GM21367 (cell line): ENCODE measurements at regions not wholly inside any gene's neighbourhood (a gene's known extent, or its start where the extent isn't known, plus 50 kb on each side); places are given as distances from the start of the nearest gene placed in this dataset.
"Not testable (repeated sequence)": the region's sequence is repeated elsewhere in the genome, so short reads cannot be mapped to it uniquely, and the experiment has no call there.

Experiments
- ATAC-seq: cut with Tn5 transposase; IDR thresholded peaks from one replicate; pipeline ENCODE4 v1.9.1; 2021; ENCODE audit not compliant: unreplicated experiment

DNA sequence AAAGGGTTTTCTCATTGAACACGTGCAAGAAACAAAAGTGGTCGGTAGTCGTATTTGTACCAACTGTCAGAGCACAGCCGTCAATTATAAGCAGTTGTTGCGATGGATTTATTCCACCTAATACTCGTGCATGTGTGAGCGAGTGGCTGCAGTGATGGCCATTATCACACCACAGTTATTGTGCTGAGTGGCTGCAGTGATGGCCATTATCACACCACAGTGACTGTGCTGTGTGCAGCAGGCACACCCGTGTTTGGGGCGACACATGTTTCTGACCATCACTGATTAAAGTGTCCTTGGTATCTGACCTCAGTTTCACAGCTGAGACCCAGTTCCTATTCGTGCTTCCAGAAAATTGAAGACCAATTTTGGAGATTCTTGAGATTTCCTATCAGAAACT is 142.9 kb upstream of the PFKP start:
- ATAC-seq, result no peak

DNA sequence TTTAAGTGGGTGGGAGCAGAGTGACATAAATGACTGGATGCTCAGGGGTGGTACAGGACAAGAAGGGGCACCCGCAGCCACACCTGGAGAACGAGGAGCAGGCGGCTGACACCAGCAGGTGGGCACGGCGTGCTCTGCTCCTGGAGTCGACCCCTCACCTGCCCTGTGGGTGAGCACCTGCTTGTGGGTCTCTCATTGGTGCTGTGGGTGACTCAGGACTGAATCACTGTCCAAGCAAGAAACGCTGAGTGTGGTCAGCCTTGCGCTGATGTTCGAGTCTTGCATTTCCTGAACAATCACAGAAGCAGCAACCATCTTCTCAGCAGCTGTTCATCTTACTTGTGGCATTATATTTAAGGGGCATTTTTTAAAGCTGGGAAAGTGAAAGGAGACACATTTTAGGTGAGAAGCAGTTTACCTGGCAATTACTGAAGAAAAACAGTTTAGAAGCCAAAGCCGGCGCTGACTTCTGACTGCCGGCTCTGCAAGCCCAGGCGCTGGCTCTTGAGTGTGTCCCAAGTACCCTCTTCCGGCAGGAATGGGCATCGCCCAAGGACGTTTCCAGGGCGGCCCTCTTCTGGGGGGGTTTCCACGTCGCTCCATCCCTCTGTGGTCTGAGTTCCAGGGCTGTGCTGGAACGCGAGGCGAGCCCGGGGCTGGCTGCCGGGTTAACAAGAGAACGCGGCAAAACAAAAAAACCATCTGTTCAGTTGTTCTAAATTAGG is 145.2 kb upstream of the PFKP start:
- ATAC-seq, result no peak

DNA sequence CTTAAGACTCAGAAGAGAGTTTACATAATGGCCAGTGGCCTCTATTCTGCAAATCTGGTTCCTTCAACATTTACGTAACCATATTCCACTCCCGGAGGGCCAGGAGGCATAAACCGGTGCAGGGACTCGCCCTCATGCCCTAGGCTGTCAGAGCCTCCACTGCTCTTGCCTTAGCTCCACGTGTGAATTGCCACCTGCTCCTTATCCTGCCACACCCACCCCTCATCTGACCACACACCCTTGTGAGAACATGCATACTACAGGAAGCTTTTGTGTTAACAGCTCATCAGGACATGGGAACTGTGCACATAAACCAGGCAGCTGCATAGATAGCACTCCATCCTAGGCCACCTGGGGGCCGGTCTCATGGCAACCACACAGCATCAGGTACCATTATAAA is 146.7 kb upstream of the PFKP start:
- no peak for ATAC-seq

DNA sequence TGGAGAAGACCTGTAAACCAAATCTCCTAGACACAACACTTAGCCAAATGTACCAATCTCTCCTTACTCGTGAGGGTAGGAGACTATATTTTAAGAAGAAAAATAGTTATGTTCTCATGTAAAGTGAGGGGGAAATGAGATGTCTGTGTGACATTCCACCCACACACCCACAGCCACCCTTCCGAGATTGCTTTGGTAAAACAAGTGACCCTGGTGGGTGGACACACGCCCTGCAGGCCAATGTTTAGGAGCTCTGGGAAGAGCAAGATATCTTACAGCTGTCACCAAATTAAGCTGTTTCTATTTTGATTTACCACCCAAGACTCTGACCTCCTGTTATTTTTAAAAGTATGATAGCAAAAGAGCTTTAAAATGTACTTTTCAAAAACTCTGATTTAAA is 147.2 kb upstream of the PFKP start:
- ATAC-seq, result no peak

DNA sequence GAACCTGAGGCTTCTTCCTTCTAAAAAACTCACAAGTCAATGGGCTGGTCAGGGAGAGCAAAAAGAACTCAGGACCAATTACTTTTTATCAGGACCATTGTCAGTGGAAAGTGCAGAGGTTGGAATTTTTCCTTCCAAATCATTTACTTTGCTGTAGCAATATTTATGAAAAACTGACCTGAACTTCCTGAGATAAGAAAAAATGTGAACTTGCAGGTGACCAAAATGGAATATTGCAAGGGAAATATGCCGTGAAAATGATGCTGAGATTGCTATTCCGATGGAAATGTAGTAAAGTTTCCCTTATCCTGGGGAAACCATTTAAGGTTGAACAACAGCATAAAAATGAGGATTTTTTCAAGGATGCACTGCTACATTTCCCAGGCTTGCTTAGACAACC is 148.3 kb upstream of the PFKP start:
- no peak for ATAC-seq

DNA sequence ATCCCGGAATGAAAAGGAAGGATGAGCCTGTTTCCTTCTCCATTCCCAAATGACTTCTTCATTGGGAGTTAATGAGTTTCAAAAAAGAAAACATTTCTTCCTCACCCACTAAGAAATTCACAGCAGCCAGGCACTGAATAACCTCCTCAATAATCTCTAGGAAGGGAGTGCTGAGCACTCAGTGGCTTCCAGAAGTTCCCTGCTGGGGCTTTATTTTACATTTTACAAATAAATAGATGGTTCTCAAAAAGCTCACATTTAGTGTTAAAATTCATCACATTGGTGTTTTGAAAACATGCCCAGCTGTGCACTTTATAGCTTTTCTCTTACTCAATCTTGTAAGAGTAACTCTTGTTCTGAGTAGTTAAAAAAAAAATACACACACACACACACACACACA is 148.9 kb upstream of the PFKP start:
- no peak for ATAC-seq

DNA sequence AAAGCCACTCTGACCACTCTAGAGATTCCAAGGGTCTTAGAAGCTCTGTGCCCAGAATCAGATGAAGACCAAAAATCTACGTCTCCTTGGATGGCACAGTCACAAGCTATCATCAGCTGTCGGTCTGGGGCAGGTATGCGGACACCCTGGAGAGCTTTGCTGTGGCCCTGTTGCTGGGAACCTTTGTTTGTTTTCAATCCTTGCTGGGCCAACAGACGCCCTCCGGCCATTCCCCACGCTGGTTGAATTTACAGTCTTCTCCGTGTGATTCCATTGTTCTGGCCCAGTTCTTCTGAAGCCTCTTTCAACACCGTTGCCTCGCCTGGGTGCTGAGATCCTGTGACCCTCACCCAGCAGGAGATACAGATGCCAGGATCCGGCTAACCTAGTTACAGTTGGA is 149.4 kb upstream of the PFKP start:
- no peak for ATAC-seq

DNA sequence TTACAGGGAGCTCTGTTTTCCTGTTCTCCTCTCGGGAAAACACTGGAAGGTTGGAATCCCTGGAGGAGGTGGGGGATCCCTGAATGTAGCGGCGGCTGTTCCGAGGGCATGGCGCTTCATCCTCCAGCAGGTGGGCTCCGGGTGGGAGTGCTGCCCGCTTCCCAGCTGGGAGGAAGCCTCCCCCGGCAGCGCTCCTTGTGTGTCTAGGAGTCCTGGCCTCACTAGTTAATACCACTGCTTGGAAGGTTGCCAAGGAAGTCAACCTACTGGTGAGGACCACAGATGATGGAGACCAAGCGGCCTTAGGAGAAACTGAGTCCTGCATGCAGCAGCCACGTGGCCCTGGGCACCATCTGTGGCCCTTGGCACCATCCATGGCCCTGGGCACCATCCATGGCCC is 151.9 kb upstream of the PFKP start:
- no peak for ATAC-seq

DNA sequence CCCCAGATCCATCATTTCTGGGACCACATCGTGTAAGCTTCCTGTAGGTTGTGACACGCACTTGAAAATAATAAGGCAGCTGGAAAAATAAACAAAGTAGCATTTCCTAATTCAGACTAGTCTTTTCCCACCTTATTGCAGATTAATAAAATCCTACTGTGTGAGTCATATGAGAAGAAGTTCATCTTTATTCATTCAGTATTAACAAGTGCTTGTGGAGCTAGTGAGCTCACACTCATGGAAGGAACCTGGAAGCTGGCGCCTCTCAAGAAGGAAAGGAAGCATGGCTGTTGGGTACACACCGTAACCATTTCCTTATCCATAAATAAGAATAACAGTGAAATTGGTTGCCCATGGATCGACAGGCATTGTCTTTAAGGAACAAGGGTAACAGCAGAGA is 152.6 kb upstream of the PFKP start:
- ATAC-seq, result no peak

DNA sequence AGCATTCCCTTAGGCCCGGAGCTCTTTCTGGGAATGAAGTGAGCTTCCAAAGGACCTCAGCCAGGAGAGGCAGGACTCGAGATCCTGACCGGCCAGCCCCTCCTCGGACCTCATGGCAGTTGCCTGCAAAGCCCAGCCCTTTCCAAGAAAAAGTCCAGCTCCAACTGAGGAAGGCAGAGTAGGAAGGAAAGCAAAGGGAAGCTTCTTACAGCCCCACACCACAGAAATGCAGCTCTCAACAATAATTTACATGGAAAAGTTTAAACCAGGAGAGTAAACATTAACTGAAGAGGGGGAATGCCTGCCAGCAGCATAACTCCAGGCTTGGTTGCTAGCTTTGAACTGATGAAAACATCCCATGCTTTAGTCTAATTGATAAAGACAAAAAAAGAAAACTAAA is 153.9 kb upstream of the PFKP start:
- ATAC-seq, result no peak

DNA sequence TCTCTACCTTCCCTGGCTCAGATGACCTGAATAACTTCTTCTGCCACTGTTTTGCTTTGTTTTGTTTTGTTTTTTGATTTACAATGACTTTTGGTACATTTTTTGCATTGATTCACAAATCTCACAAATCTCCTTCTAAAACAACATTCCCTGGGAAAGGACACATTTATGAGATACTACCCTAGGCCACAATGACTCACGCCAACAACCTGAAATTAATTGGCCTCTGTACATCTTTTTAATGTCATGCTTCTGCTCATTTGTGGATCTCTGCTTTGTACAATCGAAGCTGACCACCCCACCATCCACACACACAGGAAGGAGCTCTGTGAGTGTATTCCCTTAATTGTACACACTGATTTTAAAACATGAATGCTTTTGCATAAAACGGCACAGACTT is 156.7 kb upstream of the PFKP start:
- ATAC-seq, result no peak

DNA sequence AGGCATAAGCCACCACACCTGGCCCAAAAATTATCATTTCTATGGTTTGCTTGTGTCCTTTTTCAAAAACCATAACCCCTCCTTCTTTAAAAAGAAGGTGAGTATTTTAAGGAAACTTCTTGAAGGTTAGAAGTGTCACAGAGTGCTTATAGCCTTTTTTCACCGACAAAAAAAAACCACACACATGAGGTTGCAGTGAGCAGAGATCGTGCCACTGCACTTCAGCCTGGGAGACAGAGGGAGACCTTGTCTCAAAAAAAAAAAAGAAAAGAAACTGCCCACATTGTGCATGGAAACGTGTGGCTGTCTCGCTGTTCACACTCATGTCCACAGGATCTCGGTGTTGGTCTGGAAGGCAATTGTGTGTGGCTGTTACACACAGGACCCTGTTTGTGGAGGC is 157.4 kb upstream of the PFKP start:
- ATAC-seq, result no peak

DNA sequence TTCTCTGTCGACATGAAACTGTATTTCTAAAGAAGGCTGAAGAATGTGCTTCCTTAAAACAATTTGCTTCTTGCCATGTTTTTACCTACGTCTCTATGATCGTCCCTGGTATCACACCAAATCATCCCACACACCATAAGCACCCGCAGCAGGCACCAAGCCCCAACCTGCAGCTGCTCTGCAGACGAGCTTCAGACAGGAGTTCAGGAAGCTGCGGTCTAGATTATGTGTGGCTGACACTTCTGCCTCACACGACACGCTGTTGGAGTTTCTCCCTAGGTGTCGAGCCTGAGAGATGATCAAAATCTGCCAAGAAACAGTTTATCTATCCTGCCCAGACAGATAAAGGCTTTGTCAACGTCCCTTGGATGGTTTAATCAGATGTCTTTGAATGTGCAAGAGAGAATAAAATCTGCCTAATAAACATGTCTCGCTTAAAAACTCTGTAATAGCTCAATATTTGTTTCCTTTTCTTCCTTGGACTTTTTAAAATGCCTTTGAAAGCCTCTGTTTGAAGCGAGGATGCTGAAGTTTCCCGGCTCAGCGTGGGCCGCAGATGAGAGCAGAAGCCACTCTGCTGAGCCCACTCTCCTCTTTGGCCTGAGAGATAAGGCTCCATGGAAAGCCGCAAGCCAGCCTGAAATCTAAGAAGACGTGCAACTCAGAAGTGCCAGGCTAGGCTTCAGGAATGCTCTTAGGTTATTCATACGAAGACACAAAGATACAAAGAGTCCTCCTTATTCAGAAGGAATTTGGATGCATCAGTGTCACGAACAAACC is 158.3 kb upstream of the PFKP start:
- no peak for ATAC-seq

DNA sequence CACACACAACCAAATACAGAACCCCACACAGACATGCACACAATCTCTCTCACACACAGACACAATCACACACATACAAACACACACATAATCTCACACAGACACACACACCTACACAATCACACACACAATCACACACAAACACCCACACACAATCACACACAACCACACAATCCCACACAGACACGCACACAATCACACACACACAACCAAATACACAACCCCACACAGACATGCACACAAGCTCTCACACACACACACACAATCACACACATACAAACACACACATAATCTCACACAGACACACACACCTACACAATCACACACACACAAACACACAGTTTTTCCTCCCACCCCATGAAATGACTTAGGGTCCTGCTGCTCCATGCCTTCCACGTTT is 160.4 kb upstream of the PFKP start:
- no peak for ATAC-seq

DNA sequence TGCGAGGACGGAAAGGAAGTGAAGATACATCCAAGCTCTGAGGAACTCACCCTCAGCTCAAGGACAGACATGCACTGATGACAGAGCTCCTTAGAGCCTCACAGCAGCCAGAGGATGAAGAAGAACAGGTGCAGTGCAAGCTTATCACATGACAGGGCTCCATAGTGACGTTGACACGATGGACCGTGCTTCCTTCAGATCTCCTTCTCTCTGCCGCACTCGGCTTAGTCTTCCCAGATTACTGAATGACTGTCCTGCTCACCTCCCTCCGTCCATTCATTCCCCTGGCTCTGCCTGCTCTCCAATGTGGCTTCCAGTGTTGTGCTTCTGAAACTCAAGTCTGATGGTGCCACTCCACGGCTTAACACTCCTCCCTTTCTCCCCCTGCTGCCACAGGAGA is 161.5 kb upstream of the PFKP start:
- no peak for ATAC-seq

DNA sequence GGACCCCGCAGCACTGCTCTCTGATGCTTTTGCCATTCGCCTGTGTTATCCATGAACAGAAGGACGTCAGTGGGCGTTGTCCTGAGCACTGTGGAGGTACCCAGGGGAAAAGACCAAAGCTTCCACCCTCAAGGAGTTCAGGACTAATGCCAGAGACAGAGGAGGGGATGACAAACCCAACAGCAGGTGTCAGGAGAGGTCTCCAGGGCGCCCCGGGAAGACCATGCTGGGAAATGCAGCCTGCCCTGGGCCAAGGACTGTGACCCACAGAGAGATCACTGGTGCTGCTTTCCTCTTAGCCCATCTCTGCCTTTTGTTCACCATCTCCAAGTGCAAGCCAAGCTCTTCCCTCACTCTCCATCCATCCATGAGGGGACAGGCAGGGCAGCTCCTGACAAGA is 166.8 kb upstream of the PFKP start:
- ATAC-seq, result no peak

DNA sequence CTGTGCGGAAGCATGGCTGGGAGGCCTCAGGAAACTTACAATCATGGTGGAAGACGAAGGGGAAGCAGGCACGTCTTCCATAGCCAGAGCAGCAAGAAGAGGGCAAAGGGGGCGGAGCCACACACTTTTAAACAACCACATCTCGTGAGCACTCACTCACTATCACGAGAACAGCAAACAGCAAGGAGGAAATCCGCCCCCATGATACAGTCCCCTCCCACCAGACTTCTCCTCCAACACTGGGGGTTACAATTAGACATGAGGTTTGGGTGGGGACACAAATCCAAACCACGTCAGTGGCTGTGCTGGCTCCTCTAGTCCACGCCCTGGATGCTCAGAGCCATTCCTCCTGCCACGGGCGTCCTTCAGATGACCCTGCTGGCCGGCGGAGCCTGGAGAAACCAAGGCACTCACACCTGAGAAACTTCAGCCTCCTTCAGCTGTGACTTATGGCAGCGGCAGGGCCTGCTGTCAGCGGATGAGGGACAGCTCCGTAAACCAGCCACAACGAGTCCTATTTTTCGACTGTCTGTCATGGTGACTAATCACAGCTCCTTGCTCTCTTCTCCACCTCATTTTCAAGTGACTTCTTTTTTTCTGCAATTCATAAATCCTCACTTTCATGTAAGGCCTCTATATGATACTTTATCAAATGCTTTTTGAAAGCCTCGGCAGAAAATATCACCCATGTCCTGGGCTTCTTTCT is 167.9 kb upstream of the PFKP start:
- ATAC-seq, result no peak

DNA sequence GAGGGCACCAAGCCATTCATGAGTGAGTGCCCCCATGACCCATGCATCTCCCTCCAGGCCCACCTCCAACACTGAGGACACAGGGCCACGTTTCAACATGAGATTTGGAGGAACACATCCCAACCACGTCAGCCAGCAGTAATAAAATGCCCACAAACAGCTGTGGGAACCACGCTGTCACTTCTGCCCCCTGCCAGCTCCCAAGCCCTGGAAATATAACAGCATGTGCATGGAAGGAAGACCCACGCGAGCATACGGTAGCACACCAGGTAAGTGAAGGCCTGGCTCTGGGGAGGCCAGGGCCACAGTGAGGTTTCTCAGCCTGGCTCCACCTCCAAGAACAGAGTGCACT is 168.9 kb upstream of the PFKP start:
- no peak for ATAC-seq

DNA sequence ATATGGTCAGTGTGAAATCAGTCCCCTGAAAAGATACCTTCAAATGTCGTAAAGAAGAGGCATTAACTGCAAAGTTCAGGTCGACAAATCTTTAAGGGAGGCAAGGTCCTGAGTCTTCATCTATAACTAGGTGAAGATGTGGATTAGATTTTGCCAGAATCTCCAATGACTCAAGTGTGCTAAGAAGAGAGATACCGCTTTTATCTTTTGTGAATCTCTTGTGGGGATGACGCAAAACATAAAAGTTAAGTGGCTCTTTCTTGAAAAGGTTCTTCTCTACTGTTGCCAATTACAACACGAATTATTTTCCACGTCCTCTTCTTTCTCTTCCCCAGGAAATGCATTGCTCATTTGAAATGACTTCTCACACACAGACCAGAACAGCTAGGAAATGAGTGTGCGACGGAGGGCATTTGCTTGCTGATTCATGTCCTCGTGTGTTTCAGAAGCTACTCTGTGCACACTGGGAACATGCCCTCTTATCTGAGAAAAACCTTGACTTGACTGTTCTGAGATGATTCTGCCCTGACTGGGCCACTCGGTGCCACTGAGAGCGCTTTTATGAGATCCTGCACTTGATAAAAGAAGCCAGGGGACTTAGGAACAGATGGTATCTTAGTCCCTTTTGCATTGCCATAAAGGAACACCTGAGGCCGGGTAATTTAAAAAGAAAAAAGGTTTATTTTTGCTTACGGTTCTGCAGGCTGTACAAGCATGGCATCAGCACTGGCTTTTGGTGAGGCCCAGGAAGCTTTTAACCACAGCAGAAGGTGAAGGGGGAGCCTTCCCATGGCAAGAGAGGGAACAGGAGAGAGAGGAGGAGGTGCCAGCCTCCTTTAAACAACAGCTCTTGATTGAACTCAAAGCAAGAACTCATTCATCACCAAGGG is 169.5 kb upstream of the PFKP start:
- no peak for ATAC-seq

DNA sequence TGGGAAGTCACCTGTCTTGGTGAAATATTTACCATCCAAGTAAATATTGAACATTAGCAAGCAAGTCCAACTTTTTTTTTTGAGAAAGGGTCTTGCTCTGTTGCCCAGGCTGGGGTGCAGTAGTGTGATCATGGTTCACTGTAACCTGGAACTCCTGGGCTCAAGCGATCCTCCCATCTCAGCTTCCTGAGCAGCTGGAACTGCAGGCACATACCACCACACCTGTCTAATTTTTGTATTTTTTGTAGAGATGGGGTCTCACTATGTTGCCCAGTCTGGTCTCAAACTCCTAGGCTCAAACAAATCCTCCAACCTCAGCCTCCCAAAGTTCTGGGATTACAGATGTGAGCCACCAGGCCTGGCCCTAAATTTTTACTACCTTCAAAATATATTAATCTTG is 171.0 kb upstream of the PFKP start:
- not testable (repeated sequence) for ATAC-seq

DNA sequence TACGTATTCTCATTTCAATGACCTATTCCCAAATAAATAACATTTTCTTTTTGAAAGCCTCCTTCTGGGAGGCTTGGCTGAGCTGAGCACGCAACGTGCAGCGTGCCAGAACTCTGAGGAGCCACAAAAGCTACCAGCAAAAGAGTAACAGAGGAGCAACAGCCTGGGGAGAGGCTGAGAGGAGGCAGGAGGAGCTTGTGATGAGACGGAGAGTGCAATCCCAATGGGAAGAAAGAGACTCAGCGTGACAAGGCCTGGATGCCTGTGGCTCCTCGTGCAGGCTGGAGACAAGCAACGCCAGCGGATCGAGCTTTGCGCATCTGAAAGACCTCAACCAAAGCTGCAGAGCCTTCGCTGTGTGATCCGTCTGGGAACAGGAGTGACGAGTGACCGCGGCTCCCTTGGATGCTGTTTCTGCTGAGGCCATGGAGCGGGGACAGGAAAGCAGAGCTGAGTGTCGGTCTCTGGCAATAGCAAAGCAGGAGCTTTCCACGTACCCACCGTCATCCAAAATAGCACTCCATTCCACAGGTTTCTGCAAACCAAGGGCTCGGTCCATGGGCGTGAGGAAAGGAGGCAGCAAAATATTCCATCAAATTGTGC is 171.7 kb upstream of the PFKP start:
- no peak for ATAC-seq
